D721Med (cell line): ENCODE measurements at regions not wholly inside any gene's neighbourhood (a gene's known extent, or its start where the extent isn't known, plus 50 kb on each side); places are given as distances from the start of the nearest gene placed in this dataset.
A peak's percentile ranks its signal among the peaks of the same experiment; 100 is the strongest.

Source experiments
- DNase-seq: peaks from one replicate; pipeline ENCODE4 v3.0.0; 2011; ENCODE audit warnings: low spot score; ENCODE audit not compliant: insufficient read length
- FAIRE-seq: peaks from 2 replicates; lab custom pipeline; 2011; peaks lifted over from hg19 to GRCh38; lab: Jason Lieb, UNC
- TF ChIP-seq, protein P1 (sequence below): IDR thresholded peaks from 2 replicates; pipeline ENCODE4 v1.5.1; 2012; ENCODE audit warnings: mild to moderate bottlenecking, control low read depth; ENCODE audit not compliant: insufficient read depth; ENCODE audit errors: missing control alignments

DNA sequence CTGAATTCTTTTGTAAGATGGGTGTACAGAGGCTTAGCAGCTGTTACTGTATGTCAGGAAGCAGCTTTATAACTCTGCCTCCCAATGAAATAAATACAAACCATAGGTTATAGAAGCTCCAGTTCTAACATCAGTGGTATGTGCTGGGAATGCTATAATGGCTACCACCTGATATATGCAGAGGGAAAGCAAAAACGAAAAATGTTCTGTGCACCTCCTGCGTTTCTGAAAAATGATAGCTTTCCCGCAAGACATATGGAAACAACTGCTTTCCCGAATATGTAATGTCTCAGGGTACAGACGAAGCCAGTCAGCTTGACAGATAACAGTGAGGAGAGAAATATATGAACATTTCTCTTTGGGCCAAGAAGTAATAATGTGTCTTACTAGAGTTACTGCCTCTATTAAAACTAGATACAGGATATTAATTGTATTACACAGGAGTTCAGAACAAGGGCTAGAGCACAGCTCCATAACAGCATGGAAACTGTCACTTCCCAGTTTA is 517.0 kb upstream of the NRSN1 start:
- DNase-seq (no peak), FAIRE-seq (no peak)
- TF ChIP-seq, protein P1, sequence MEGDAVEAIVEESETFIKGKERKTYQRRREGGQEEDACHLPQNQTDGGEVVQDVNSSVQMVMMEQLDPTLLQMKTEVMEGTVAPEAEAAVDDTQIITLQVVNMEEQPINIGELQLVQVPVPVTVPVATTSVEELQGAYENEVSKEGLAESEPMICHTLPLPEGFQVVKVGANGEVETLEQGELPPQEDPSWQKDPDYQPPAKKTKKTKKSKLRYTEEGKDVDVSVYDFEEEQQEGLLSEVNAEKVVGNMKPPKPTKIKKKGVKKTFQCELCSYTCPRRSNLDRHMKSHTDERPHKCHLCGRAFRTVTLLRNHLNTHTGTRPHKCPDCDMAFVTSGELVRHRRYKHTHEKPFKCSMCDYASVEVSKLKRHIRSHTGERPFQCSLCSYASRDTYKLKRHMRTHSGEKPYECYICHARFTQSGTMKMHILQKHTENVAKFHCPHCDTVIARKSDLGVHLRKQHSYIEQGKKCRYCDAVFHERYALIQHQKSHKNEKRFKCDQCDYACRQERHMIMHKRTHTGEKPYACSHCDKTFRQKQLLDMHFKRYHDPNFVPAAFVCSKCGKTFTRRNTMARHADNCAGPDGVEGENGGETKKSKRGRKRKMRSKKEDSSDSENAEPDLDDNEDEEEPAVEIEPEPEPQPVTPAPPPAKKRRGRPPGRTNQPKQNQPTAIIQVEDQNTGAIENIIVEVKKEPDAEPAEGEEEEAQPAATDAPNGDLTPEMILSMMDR, result no peak

DNA sequence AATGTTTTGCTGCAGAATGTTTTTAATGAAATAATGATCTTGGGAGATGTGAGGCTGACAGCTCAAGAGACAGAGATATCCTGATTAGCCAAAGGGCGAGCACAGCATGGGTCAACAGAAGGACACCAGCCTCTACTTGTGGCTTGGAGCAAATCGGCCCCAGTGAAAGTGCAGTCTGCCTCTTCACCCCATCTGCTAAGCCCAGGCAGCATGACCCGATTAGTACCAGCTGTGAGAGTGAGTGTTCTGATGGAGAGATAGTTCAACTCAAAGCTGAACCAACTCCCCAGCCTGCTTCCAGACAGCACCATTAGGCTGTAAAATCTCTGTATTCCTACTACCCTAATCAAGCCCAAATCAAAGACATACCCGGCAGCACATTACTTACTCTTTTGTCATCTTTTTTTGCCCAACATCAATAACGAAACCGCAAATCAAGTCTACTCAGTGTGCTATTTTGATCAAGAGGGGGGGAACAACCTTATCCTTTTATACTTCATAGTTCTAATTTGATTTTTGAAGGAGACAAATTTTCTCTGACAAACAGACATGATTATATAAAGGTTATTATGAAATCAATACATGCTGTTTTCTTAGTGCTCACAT is 514.1 kb upstream of the NRSN1 start:
- TF ChIP-seq, protein P1, result no peak
- FAIRE-seq (peak; percentile 80), DNase-seq (no peak)

DNA sequence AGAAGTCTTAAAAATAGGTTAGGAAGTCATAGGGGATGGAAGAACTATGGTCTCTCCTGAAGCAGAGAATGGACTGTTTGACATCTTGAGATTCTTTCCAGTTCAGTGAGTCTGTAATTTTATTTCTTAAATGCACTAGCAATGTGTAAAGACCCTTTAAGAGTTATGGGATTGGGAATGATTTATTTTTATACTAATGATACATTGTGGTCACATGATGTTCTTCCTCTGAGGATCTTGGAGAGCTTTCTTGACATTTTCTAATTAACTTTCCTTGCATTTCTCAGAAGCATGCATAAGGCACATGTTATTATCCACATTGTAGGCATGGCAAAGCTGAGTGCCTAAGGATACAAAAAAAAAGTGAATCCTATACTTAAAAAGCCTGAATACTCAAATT is 507.6 kb upstream of the NRSN1 start:
- TF ChIP-seq, protein P1, result no peak
- no peak for DNase-seq
- no peak for FAIRE-seq

DNA sequence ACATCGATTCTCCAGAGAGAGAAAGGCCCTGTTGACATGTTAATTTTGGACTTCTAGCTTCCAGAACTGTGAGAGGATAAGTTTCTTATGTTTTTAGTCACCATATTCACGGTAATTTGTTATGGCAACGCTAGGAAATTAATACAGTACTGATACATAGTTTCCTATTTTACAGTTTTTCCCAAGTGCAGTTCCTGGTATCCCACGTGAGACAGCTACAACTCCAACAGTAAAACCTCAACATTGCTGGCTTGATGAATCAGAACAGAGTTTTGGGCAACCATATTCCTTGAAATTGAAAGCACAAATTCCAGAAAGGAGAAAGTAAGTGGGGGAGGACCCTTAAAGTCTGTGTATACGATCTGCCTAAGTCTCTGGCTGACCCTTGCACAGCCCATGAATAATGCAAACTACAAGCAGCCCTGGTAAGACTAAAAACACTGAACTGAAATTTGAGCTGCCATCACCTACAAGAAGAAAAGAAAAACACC is 505.1 kb upstream of the NRSN1 start:
- no peak for FAIRE-seq
- TF ChIP-seq, protein P1, result no peak
- DNase-seq, result no peak

DNA sequence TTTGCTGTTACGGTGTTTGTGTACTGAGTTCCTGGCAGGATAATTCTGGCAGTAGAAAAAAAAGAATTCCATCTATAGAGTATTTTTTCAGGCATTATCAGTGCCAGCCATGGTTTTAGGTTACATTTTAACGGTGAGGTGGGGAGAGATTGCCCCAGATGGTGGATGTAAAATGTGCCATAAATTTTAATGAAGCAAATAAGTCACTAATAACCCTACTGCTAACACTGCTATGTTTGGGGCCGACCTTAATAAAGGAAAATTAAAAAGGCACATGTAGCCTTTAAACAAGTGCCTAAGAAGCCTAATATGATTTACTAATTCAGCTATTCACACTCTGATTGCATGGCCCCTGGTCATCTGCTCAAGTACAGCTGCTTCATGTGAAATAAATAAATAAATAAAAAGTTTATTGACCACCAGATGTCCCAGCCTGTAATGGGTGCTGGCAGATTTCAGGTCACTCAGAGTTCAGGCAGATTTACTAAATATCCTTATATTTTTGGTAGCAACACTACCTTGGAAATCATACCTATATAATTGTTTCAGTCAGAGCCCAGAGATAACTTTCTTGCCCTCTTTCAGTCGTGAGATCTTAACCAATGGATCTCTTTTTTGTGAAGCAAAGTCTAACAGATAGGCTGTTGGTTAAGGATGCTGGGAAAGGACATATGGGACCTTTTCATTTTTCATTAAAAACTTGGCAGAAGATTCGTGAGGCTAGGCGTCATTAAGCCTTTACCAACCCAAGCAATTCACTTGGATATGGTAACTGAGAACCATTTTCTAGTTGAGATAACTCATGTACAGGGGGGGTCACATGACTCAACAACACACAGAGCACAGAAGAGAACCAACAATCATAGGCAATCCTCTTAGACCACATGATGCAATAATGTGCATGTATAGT is 495.0 kb upstream of the NRSN1 start:
- peak; percentile 48 for FAIRE-seq
- TF ChIP-seq, protein P1, result no peak
- DNase-seq, result no peak

DNA sequence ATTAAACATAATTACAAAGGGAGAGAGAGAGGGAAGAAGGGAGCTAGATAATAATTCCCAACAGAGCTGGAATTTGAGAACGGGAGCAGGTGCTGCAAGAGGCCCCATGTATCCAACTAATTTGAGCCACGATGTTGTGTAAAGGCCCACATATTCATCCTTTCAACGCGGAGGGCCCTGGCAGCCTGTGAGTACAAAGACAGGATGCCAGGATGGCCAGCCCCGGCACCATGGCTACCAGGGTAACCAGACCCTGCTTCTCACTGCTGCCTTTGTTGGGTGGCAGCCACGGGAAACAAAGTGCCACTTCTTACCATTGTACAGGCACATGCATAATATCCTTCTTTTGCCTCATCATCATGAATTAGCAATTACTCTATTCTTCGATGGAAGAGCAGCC is 492.0 kb upstream of the NRSN1 start:
- TF ChIP-seq, protein P1, result no peak
- FAIRE-seq (no peak), DNase-seq (no peak)
